Spleen (tissue), 11 donors: ENCODE measurements at regions not wholly inside any gene's neighbourhood (a gene's known extent, or its start where the extent isn't known, plus 50 kb on each side); places are given as distances from the start of the nearest gene placed in this dataset.
"Not testable (repeated sequence)": the region's sequence is repeated elsewhere in the genome, so short reads cannot be mapped to it uniquely, and the experiment has no call there.

ENCODE experiments used
- DNase-seq: peaks from one replicate; pipeline ENCODE4 v3.0.0-alpha.2; 2020
- H3K27ac ChIP-seq, 8 donors: fragments of 200-600 bp; sonication (generic) in 7 of 8; 1 replicate in 4 of 8; 2 replicates in 4 of 8; pipeline versions ENCODE4 v1.5.0 to v1.8.0; 2016 to 2021; ENCODE audit warnings: inconsistent platforms in 4 of 8, mild to moderate bottlenecking in 4 of 8, moderate library complexity in 1 of 8
- H3K27me3 ChIP-seq, 7 donors: fragments of 200-600 bp; sonication (generic) in 6 of 7; replicated peaks in 1 of 7; 1 replicate in 4 of 7; 2 replicates in 3 of 7; pipeline versions ENCODE4 v1.5.0 to v1.8.0; 2016 to 2021; ENCODE audit warnings: inconsistent platforms in 3 of 7, mild to moderate bottlenecking in 1 of 7
- H3K36me3 ChIP-seq, 6 donors: fragments of 200-600 bp; sonication (generic) in 5 of 6; 1 replicate in 4 of 6; 2 replicates in 2 of 6; pipeline versions ENCODE4 v1.5.0 to v1.8.0; 2016 to 2021; ENCODE audit warnings: inconsistent platforms in 2 of 6
- H3K4me1 ChIP-seq, 6 donors: fragments of 200-600 bp; sonication (generic) in 5 of 6; 1 replicate in 3 of 6; 2 replicates in 3 of 6; pipeline versions ENCODE4 v1.5.0 to v1.8.0; 2016 to 2021; ENCODE audit warnings: inconsistent platforms in 3 of 6
- H3K4me3 ChIP-seq, 8 donors: fragments of 200-600 bp; sonication (generic) in 7 of 8; 1 replicate in 4 of 8; 2 replicates in 4 of 8; pipeline versions ENCODE4 v1.5.0 to v1.8.0; 2016 to 2021; ENCODE audit warnings: inconsistent platforms in 4 of 8, mild to moderate bottlenecking in 4 of 8, moderate library complexity in 2 of 8
- H3K9me3 ChIP-seq, 8 donors: fragments of 200-600 bp; sonication (generic) in 7 of 8; 1 replicate in 4 of 8; 2 replicates in 4 of 8; pipeline versions ENCODE4 v1.5.0 to v1.8.0; 2016 to 2021; ENCODE audit warnings: inconsistent platforms in 4 of 8
- CTCF ChIP-seq, 11 experiments: fragments of 200-600 bp in 7 of 11; fragments of 450-650 bp in 4 of 11; sonication (generic) in 4 of 11; IDR thresholded peaks in 8 of 11; conservative IDR thresholded peaks in 3 of 11; 1 replicate in 7 of 11; 2 replicates in 4 of 11; pipeline versions ENCODE4 v1.4.0 to v1.8.0; 2016 to 2021; ENCODE audit warnings: antibody characterized with exemption in 11 of 11, inconsistent platforms in 4 of 11, mild to moderate bottlenecking in 1 of 11
- POLR2A ChIP-seq, 3 donors: fragments of 450-650 bp; IDR thresholded peaks; one replicate each; pipeline ENCODE4 v1.5.1; 2017; ENCODE audit warnings: antibody characterized with exemption in 3 of 3, mild to moderate bottlenecking in 1 of 3
- POLR2AphosphoS5 ChIP-seq, 3 donors: sonication (generic); formaldehyde crosslinking; IDR thresholded peaks; one replicate each; pipeline ENCODE4 v1.5.1; 2017; ENCODE audit warnings: antibody characterized with exemption in 3 of 3
- WGBS, 5 donors: extraction: QIAGEN DNeasy Blood & Tissue Kit in 3 of 5; methylation state at CpG; one replicate each; pipeline versions ENCODE4 v1.1.5 to v1.1.7; 2013 to 2018; 5-methylcytosine and 5-hydroxymethylcytosine counted together
- intact Hi-C: fragments of 100-400 bp; cut with DNase I; formaldehyde crosslinking; loops from one replicate; pipeline ENCODE4 v1.15.0; 2023; ENCODE audit warnings: low total_unique reads
- donor health status: healthy with polysubstance abuse.
- donor health status: DM: no; HTN: no; CAD: no; lungs with moderate emphysema.
- donor health status: DM: no; HTN: no; CAD: no.
- donor health status: Bipolar disorder and iron deficiency.
- donor health status: healthy.
- donor health status: DM: no; HTN: no; CAD: no.
- donor health status: DM: yes; HTN: yes; CAD: no.

GRCh38 chr17:71803656-71804284 is 317.1 kb upstream of the SOX9 start:
- peaks cover 0 to 13% (median 0%) of the 10 kb centered on the region in 7 donors for H3K27me3 ChIP-seq
- no peaks in the 10 kb centered on the region for H3K36me3 ChIP-seq
- no peak overlapping the region for H3K27ac ChIP-seq
- no peak overlapping the region for H3K4me3 ChIP-seq
- 90 to 97% (median 95%) methylated on average over 1 of the region's 1 CpG for WGBS, 5 donors
- no peaks in the 10 kb centered on the region for H3K4me1 ChIP-seq
- intact Hi-C loops, result no loop called here
- TF ChIP-seq POLR2A (IDR thresholded peaks at IDR 0.05) (no peak), CTCF (IDR thresholded peaks at IDR 0.05 in 8 of 11, conservative IDR thresholded peaks at IDR 0.05 in 3 of 11) (no peak), POLR2AphosphoS5 (IDR thresholded peaks at IDR 0.05) (no peak)
- no peaks in the 10 kb centered on the region for H3K9me3 ChIP-seq
- DNase-seq, result no peak

- Histone ChIP-seq H3K4me3 (no peak overlapping the region), H3K27ac (no peak overlapping the region), H3K9me3 (peaks cover 0 to 4% (median 0%) of the 10 kb centered on the region in 8 donors), H3K4me1 (no peaks in the 10 kb centered on the region), H3K36me3 (no peaks in the 10 kb centered on the region), H3K27me3 (peaks cover 0 to 8% (median 0%) of the 10 kb centered on the region in 7 donors)
- no peak for TF ChIP-seq POLR2AphosphoS5 (IDR thresholded peaks at IDR 0.05)
- intact Hi-C loops, result no loop called here
- DNase-seq, result no peak
These were observed 311.3 kb upstream of the SOX9 start for GRCh38 chr17:71809537-71809936.

GRCh38 chr17:71813861-71814260 is 307.0 kb upstream of the SOX9 start:
- H3K27ac ChIP-seq, H3K9me3 ChIP-seq, DNase-seq, H3K36me3 ChIP-seq, H3K4me1 ChIP-seq, H3K27me3 ChIP-seq, intact Hi-C loops, H3K4me3 ChIP-seq: not testable (repeated sequence)

GRCh38 chr17:71821511-71821910 is 299.3 kb upstream of the SOX9 start:
- Histone ChIP-seq H3K9me3 (peaks cover 0 to 4% (median 0%) of the 10 kb centered on the region in 8 donors), H3K4me3 (no peak overlapping the region), H3K4me1 (no peaks in the 10 kb centered on the region), H3K27me3 (no peaks in the 10 kb centered on the region), H3K36me3 (no peaks in the 10 kb centered on the region), H3K27ac (no peak overlapping the region)
- intact Hi-C loops, result no loop called here
- DNase-seq, result no peak
- TF ChIP-seq CTCF (IDR thresholded peaks at IDR 0.05 in 8 of 11, conservative IDR thresholded peaks at IDR 0.05 in 3 of 11), result no peak
- TF ChIP-seq POLR2A (IDR thresholded peaks at IDR 0.05), result no peak
- TF ChIP-seq POLR2AphosphoS5 (IDR thresholded peaks at IDR 0.05), result no peak
- 66 to 74% (median 72%) methylated on average over 4 of the region's 4 CpGs for WGBS, 5 donors

GRCh38 chr17:71824671-71825070 is 296.1 kb upstream of the SOX9 start:
- Histone ChIP-seq H3K4me1 (no peaks in the 10 kb centered on the region), H3K27me3 (peaks cover 0 to 5% (median 0%) of the 10 kb centered on the region in 7 donors), H3K27ac (no peak overlapping the region), H3K9me3 (no peaks in the 10 kb centered on the region), H3K4me3 (no peak overlapping the region), H3K36me3 (no peaks in the 10 kb centered on the region)
- WGBS, 5 donors, result 59 to 69% (median 67%) methylated on average over 4 of the region's 4 CpGs
- no peak for TF ChIP-seq POLR2AphosphoS5 (IDR thresholded peaks at IDR 0.05)
- no peak for TF ChIP-seq POLR2A (IDR thresholded peaks at IDR 0.05)
- TF ChIP-seq CTCF (IDR thresholded peaks at IDR 0.05 in 8 of 11, conservative IDR thresholded peaks at IDR 0.05 in 3 of 11), result no peak
- intact Hi-C loops, result no loop called here
- no peak for DNase-seq
